HL-60/S4 (cell line): ENCODE measurements at regions not wholly inside any gene's neighbourhood (a gene's known extent, or its start where the extent isn't known, plus 50 kb on each side); places are given as distances from the start of the nearest gene placed in this dataset.
"Not testable (repeated sequence)": the region's sequence is repeated elsewhere in the genome, so short reads cannot be mapped to it uniquely, and the experiment has no call there.

ENCODE experiments used
- in situ Hi-C: fragments of 300-500 bp; cut with MboI; formaldehyde crosslinking; loops from 2 replicates; pipeline ENCODE4 v1.14.3; 2022; ENCODE audit warnings: low sequenced_read_pairs

DNA sequence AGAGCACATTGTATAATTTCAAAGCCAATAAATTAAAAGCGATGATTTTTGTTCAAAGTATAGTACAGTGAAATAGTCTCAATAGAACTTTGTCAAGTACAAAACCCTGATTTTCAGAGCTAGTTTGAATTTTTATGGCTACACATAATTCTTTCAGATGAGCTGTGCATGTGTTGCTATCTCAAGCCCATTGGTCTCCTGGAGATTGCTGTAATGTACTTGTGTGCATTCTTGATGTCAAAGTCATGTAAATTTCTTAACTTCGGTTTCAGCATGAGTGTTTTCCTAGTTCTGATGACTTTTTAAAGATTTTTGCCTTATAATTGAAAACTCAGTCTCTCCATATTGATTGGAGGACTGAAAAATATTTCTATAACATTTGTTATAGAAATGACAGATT is 200.8 kb downstream of the CEP135 start:
- in situ Hi-C loops: no loop called here

GRCh38 chr4:56148428-56148827 is 199.7 kb downstream of the CEP135 start:
- in situ Hi-C loops: no loop called here

DNA sequence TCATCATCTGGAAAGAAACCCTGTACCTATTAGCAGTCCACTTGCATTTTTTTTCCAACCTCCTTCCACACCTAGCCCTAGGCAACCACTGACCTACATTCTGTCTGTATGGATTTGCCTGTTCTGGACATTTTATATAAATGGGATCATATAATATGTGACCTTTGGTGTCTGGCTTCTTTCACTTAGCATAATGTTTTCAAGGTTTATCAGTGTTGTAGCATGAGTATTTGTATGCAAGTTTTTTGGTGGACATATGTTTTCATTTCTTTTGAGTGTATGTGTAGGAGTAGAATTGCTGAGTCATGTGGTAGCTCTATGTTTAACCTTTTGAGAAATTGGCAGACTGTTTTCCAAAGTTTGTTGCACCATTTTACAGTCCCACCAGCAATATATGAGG is 198.6 kb downstream of the CEP135 start:
- in situ Hi-C loops: no loop called here

- in situ Hi-C loops: no loop called here
Measured at GRCh38 chr4:56146956-56147355, 198.2 kb downstream of the CEP135 start.

DNA sequence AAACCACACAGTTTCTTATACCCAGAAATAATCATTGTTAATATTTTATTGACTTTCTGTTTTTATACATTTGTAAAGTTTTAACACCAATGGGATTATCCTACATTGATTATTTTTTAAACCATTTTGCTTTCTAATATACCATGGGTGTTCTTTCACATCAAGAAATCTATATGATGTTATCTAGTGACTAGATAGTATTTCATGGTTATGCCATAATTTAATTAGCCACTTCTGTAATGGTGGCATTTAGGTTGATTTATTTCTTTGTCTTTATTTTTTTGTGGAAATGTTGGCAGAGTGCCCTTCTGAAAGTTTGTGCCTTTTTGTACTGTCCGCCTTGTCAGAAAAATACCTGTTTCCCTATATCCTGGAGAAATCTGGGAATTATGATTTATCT is 193.3 kb downstream of the CEP135 start:
- in situ Hi-C loops: no loop called here

- in situ Hi-C loops: no loop called here
Measured at GRCh38 chr4:56139241-56139827, 190.6 kb downstream of the CEP135 start.

DNA sequence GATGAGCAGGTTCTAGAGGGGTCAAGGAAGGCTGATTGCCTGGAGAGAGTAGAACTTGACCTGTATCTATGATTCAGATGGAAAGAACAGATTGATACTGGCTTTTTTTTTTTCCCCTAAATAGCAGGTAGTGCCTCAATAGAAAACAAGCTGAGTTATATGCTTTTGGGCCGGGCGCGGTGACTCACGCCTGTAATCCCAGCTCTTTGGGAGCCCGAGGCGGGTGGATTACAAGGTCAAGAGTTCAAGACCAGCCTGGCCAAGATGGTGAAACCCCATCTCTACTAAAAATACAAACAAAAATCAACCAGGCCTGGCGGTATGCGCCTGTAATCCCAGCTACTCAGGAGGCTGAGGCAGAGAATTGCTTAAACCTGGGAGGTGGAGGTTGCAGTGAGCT is 186.1 kb downstream of the CEP135 start:
- in situ Hi-C loops: not testable (repeated sequence)

- in situ Hi-C loops: no loop called here
Measured at GRCh38 chr4:56134266-56134665, 185.5 kb downstream of the CEP135 start.

DNA sequence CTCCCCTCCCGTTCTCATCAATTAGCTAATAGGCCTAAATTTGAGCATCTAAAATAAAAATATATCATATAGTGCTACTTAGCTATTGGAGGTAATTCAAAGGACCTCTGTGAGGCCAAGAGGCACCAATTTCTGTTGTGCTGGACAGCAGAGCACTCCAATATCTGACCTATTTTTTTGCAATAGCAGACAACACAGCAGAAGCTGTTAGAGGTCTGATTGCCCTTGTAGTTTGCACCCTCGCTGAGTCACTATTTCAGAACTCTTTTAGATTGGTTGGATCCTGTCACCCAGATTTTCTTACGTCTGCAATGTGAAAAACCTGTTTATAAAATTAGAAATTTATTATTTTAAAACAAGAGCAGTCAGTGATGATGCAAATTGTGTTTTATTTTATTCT is 184.1 kb downstream of the CEP135 start:
- in situ Hi-C loops: no loop called here

- in situ Hi-C loops: not testable (repeated sequence)
Measured at GRCh38 chr4:56132188-56132587, 183.4 kb downstream of the CEP135 start.

GRCh38 chr4:56130606-56131155 is 181.9 kb downstream of the CEP135 start:
- in situ Hi-C loops: no loop called here

- in situ Hi-C loops: no loop called here
Measured at GRCh38 chr4:56129431-56129861, 180.7 kb downstream of the CEP135 start.

DNA sequence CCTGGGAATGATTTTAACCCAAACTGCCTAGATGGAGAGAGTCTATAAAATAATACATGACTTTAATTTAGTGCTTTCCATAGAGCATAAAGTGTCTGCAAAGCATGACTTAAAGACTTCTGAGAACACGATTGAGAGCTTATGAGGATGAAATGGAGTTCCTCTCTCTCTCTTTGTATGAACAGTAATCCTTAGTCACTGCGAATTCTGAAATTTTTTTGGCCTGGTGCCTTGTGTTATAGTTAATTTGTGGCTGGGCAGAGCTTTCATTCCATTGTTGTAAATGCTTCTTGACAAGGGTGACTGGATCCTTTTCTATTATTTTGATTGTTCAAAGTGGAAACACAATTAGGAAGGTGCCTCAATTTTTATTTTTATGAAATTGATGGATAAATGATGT is 179.5 kb downstream of the CEP135 start:
- in situ Hi-C loops: no loop called here

DNA sequence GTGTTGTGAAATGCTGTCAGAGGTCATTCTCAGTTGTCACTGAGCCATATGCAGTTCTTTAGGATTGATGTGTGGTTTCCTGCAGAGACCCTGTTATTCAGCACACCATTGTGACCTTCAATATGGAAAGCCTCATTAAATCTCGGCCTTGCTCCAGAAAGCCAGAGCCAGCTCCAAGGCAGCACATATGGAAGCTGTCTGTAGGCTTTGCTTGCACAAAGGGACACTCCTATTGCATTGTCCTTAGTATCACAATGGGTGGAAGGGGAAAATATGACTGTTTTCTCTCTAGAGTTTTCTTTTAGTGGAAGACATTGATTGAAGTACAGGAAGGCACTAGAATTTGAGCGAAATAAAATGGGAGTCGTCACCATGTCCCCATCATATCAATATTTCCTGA is 179.0 kb downstream of the CEP135 start:
- in situ Hi-C loops: no loop called here

DNA sequence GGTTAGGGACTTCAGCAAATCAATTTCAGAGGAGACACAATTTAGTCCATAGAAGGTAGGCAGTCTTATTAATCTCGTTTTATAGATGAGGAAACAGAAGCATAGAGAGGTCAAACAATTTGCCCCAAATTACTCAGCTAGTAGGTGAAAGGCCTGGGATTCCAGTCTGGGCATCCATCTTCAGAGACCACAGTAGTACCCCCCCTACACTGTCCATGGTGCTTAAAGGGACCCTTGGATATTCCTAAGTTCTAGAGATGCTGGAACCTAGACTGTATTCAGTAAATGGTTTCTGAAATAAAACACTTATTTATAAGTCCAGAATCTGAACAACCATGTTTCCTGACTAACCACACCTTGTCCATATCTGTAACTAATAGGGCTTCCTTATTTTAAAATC is 174.8 kb downstream of the CEP135 start:
- in situ Hi-C loops: no loop called here

DNA sequence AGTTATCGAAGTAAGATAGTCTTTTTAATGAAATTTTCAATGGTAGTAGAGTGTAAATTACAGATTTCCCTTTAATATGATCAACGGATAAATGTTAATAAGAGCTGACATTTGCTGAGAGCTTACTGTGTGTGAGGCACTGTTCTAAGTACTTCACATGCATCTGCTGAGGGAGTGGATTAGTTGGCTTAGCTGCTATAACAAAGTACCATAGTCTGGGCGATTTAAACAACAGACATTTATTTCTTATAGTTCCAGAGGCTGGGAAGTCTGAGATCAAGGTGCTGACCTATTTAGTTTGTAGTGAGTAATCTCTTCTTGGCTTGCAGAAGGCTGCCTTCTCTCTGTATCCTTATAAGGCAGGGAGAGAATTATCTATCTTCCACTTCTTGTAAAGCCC is 174.3 kb downstream of the CEP135 start:
- in situ Hi-C loops: no loop called here

GRCh38 chr4:56118845-56119244 is 170.1 kb downstream of the CEP135 start:
- in situ Hi-C loops: no loop called here

DNA sequence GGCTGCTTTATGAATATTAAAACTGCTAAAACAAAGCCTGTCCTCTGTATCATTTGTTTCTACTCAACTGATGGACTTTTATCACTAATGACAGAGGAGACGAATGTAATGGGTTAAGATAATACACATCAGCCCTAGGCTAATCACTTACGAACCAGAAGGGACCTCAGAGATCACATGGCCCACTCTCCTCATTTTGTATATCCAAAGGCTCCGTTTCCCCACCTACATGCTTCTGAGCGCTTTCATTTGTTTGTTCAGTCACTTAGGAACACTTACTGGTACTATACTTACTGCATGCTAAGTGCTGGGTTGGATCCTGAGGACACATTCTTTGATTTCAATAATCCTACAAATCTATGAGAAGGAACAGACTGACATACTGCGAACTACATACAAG is 169.3 kb downstream of the CEP135 start:
- in situ Hi-C loops: no loop called here

DNA sequence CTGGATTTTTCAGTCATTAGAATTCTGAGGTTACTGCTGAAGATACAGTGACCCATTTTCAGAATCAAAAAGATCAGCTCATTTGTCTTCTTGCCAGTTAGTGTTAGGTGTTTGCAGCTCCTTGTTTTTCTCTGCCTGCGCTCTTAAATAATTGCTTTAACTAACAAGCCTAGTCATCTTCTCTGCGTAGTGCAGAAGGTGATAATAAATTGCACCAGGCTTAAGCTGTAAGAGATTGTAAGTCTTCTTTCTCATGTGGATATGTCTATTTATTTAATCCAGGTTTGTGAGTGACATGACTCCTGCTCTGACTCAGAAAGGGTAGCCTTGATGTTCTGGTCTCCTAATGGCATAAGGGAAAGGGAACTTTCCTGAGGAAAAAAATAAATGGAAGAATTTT is 167.2 kb downstream of the CEP135 start:
- in situ Hi-C loops: no loop called here

DNA sequence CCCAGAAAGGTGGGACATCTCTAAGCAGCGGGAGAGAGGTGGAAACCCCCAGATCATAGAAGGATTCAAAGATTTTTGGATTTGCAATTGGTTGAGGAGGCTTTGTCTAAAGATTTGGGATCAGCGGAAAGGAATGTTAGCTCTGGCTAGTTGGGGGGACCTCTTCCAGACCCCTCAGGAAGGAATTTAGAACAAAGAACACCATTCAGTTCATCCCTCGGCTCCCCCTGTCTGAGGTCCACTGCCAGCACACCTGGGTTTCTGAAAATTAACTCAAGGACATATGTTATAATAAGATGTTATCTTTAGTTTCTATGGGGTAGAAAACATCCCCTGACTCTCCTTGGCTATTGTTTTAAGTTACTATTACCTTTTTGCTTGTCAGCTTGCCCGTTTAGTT is 163.6 kb downstream of the CEP135 start:
- in situ Hi-C loops: no loop called here

GRCh38 chr4:56106180-56107147 is 157.7 kb downstream of the CEP135 start:
- in situ Hi-C loops: no loop called here

GRCh38 chr4:56104188-56104587 is 155.4 kb downstream of the CEP135 start:
- in situ Hi-C loops: no loop called here
